DLD1 (cell line): ENCODE measurements at regions not wholly inside any gene's neighbourhood (a gene's known extent, or its start where the extent isn't known, plus 50 kb on each side); places are given as distances from the start of the nearest gene placed in this dataset.

Experiments
- in situ Hi-C: cut with HindIII; loops from 2 replicates; pipeline ENCODE4 v1.10.0; 2017; ENCODE audit warnings: low sequenced_read_pairs

DNA sequence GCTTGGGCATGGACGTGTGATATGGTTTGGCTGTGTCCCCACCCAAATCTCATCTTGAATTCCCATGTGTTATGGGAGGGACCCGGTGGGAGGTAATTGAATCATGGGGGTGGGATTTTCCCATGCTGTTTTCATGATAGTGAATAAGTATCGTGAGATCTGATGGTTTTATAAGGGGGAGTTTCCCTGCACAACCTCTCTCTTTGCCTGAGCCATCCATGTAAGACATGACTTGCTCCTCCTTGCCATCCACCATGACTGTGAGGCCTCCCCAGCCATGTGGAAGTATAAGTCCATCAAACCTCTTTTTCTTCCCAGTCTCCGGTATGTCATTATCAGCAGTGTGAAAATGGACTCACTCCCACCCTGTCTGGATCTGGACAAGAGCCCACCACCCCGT is 393.4 kb downstream of the SEC14L1 start:
- in situ Hi-C loops, result no loop called here

- in situ Hi-C loops, result no loop called here
These were observed 394.7 kb downstream of the SEC14L1 start for GRCh38 chr17:77535435-77535834.

DNA sequence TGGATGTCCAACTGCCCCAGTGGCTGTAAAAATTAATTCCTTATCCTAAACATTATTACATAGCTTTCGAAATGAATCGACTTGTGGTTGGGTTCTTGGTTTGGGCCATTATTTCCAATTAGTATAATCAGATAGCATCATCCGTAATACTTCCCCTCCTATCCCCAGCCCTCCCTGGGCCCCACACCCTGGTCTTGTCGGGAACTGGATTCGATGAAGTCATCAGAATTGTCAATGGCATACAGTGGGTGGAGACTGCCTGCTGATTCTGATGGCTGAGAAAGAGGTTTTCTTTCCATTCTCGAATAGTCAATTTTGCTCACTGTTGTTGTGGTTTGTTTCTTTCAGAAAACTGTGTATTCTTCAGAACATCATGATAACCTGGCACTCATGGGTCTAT is 395.1 kb downstream of the SEC14L1 start:
- in situ Hi-C loops, result no loop called here

DNA sequence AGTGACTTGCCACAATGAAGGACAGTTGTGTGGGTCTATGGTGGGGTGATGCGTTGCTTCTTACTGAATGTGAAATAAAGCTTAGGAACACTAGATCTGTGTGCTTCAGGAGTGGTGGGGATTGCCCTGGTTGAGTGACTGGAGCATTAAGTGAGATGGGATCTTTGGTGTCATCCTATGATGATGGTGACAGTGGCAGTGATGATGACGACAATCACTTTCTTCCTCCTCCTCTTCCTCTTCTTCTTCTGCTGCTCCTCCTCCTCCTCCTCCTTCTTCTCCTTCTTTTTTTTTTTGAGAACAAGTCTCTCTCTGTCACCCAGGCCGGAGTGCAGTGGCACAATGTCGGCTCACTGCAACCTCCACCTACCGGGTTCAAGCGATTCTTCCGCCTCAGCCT is 396.8 kb downstream of the SEC14L1 start:
- in situ Hi-C loops, result no loop called here

GRCh38 chr17:77540531-77540930 is 399.8 kb downstream of the SEC14L1 start:
- in situ Hi-C loops, result loop anchor here (10.0 kb wide), 1 partner anchor 194 kb away; no protein-coding TSS in a partner anchor

DNA sequence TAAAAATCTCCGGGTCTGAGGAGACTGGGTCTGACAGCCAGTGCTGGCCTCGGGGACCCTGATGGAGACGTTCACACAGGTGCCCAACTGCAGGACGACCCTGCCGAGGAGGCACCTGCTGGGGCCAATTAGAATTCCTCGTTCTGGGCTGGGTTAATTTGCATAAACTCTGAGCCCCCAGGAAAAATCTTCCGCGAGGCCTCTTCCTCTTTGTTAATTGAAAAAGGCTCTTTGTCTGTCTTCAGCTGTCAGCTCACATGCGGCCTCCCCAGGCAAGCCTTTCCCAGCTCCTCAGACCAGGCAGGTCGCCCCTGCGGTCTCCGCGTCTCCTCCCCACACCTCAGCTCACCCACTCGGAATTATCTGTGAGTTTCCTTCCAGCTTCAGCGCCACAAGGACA is 400.2 kb downstream of the SEC14L1 start:
- in situ Hi-C loops, result loop anchor here (10.0 kb wide), 1 partner anchor 194 kb away; no protein-coding TSS in a partner anchor

GRCh38 chr17:77542011-77542410 is 401.2 kb downstream of the SEC14L1 start:
- in situ Hi-C loops, result loop anchor here (10.0 kb wide), 1 partner anchor 193 kb away; no protein-coding TSS in a partner anchor

DNA sequence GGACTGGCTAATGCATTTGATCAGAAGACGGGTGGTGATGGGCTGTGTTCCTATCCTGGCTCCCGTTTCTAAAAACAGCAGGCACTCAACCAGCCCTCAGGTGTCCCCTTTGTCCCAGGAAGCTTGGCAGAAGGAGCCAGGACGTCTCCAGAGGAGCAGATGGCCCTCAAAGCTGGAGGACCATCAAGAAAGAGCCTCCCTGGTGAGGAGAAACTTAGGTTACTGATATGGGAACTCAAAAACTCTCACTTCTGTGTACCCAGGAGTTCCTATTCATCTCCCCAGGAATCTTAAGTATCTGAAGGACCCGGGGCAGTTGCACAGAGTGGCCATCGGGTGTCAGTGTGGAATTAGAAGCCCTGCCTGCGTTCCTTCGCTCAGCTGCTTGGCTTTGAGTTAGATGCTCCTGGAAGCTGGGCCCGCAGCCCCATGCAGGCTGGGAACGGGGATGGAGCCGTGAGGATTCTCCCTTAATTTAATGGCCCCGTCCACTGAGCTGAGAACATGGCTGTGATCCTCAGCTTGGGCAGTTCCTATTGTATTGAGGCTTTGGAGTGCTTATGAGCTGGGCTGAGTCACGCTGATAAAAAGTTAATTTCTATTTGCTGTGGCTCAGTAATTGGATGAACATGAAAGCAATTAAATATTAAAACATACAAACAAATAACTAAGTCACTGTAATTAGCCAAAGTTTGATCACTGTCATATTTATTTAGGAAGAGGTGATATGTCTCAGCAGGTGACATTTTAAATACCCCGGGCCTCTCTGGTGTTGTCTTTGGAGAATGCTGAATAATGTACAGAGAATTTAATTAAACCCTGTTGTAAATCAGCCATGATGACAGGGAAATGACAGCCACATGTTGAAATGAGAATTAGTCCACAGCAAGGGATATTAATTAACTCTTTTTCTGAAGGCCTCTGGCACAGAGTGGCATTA is 402.1 kb downstream of the SEC14L1 start:
- in situ Hi-C loops, result loop anchor here (10.0 kb wide), 1 partner anchor 192 kb away; no protein-coding TSS in a partner anchor

- in situ Hi-C loops, result loop anchor here (10.0 kb wide), 1 partner anchor 191 kb away; no protein-coding TSS in a partner anchor
These were observed 403.0 kb downstream of the SEC14L1 start for GRCh38 chr17:77543801-77544200.

DNA sequence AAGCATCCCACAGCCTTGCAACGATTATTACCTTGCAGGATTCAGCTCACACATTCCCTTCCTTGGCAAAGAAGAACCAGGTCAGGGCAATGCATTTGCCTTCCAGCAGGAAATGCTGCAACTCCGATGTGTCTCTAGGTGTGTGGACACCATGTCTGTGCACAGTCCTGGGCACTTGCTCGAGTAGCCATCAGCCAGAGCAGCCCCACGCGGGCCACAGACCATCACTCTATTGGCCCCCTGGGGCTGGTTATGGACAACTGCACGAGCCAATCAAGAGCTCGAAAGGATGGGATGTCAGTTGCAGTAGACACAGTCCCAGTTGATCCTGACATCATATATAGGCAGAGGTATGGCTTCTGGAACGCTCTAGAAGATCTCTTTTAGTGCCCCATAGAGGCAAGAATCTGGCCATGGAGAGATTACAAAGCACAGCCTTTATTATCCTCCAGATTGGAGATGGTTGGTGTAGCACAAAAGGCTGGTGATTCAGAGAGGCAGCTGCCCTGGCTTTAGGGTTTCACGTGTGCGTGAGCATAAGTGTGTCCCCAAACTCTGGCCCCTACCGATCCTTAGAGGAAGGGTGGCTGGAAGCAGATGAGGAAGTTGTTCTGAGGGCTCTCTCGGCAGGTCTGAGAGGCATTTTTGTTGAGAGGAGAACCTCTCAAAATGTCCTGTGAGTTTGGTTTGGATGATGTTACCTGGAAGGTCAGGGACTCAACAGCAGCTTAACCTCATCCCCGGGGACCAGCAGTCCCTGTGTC is 403.8 kb downstream of the SEC14L1 start:
- in situ Hi-C loops, result loop anchor here (10.0 kb wide), 1 partner anchor 190 kb away; no protein-coding TSS in a partner anchor

GRCh38 chr17:77546772-77547241 is 406.0 kb downstream of the SEC14L1 start:
- in situ Hi-C loops, result loop anchor here (10.0 kb wide), 1 partner anchor 188 kb away; no protein-coding TSS in a partner anchor

GRCh38 chr17:77548967-77549366 is 408.2 kb downstream of the SEC14L1 start:
- in situ Hi-C loops, result loop anchor here (10.0 kb wide), 1 partner anchor 186 kb away; no protein-coding TSS in a partner anchor

DNA sequence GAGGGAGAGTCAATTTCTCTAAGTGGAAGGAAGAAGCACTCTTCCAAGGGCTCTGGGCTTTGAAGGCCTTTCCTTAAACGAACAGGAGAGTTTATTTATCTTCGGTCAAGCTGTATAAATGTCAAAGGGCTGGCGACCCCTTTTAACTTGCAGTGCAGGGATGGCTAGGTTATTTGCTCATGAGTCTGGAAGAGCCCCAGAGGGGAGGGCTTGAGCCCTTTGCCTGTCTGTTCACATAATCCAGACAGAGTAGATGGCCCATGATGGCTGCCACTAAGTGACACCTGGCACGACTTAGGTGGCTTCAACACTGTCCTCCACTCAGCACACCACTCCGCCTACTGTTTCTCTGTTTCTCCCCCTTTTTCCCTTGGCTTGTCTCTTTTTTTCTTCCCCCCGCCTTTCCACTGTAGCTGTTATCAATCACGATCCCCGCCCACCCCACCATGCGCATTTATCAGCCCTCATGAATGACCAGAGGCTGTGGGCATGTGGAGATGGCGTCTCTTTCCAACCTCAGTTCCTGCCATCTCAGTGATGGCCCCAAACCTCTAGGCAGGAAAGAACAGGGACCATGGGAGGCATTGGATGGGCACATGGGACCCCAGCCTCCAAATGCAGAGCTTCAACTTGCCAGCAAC is 408.7 kb upstream of the TNRC6C start:
- in situ Hi-C loops, result loop anchor here (10.0 kb wide), 1 partner anchor 185 kb away; no protein-coding TSS in a partner anchor

- in situ Hi-C loops, result no loop called here
These were observed 404.9 kb upstream of the TNRC6C start for GRCh38 chr17:77553459-77554066.

- in situ Hi-C loops, result no loop called here
These were observed 403.3 kb upstream of the TNRC6C start for GRCh38 chr17:77555121-77555591.

DNA sequence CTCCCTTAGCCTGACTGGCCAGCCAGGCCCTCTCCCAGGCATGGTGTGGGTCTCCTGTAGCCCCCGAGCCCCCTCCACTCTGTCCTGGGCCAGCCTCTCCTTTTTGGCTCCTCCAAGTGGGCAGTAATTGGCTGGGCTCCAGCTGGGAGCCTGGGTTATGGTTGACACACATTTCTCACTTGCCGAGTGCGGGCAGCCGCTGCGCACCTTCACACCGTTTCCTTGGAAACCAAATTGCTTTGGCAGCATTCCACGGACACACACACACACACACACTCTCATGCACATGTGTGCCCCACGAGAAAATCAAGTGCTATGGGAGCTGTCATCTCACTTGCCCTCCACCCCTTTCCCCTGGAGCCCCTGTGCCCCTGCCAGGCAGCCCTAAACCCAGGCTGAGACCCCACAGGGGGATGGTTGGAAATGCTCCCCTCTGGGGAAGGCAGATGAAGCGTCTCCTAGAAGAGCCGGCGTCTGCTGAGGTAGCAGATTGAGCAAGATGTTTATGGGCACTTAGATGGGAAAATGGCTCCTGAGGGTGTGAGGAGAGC is 402.7 kb upstream of the TNRC6C start:
- in situ Hi-C loops, result no loop called here

GRCh38 chr17:77556383-77557061 is 402.0 kb upstream of the TNRC6C start:
- in situ Hi-C loops, result no loop called here

GRCh38 chr17:77558846-77559626 is 399.5 kb upstream of the TNRC6C start:
- in situ Hi-C loops, result no loop called here
